D721Med (cell line): ENCODE measurements at regions not wholly inside any gene's neighbourhood (a gene's known extent, or its start where the extent isn't known, plus 50 kb on each side); places are given as distances from the start of the nearest gene placed in this dataset.

Source experiments
- DNase-seq: peaks from one replicate; pipeline ENCODE4 v3.0.0; 2011; ENCODE audit warnings: low spot score; ENCODE audit not compliant: insufficient read length
- FAIRE-seq: peaks from 2 replicates; lab custom pipeline; 2011; peaks lifted over from hg19 to GRCh38; lab: Jason Lieb, UNC
- CTCF ChIP-seq: IDR thresholded peaks from 2 replicates; pipeline ENCODE4 v1.5.1; 2012; ENCODE audit warnings: mild to moderate bottlenecking, control low read depth; ENCODE audit not compliant: insufficient read depth; ENCODE audit errors: missing control alignments

- TF ChIP-seq CTCF: no peak
- FAIRE-seq: no peak
- no peak for DNase-seq
Observed at GRCh38 chr10:62652564-62652963, 152.0 kb upstream of the ADO start.

- no peak for FAIRE-seq
- no peak for DNase-seq
Observed at GRCh38 chr10:62653254-62653653, 151.3 kb upstream of the ADO start.

GRCh38 chr10:62654966-62655336, 149.6 kb upstream of the ADO start:
- FAIRE-seq (no peak), DNase-seq (no peak)
- TF ChIP-seq CTCF: no peak

More at GRCh38 chr10:62653254-62653653, 151.3 kb upstream of the ADO start:
- TF ChIP-seq CTCF: no peak

- DNase-seq: no peak
- TF ChIP-seq CTCF: no peak
- no peak for FAIRE-seq
Observed at GRCh38 chr10:62655337-62655994, 149.1 kb upstream of the ADO start.

- no peak for TF ChIP-seq CTCF
- DNase-seq (no peak), FAIRE-seq (no peak)
Observed at GRCh38 chr10:62657244-62657835, 147.2 kb upstream of the ADO start.

- FAIRE-seq (no peak), DNase-seq (no peak)
- TF ChIP-seq CTCF: no peak
Observed at GRCh38 chr10:62658516-62658915, 146.0 kb upstream of the ADO start.

GRCh38 chr10:62661143-62661542, 143.4 kb upstream of the ADO start:
- FAIRE-seq: no peak
- no peak for TF ChIP-seq CTCF
- DNase-seq: no peak
